ENCODE measurements at regions not wholly inside any gene's neighbourhood (a gene's known extent, or its start where the extent isn't known, plus 50 kb on each side); places are given as distances from the start of the nearest gene placed in this dataset.

DNA sequence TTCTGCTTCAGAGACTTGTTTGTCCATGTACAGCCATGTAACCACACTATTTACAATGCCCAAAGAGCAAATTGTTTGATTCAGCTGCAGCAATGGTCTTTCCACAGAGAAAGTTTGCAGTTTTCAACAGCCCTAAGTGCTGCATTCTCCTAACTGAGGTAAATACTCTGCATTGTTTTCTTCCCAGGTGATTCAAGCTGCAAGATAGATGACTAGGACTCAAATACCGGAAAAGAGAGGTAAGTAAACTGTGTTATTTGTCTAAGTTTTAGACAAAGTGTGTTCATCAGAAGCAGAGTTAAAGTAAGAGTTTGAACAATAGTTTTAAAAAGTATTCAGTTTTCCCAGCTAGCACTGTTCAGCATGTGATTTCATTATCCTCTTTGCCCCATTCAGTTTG lies 1046.7 kb upstream of the C9orf72 start:
- peaks cover 0 to 24% (median 0%) of the 10 kb centered on the region in 12 donors for H3K9me3 ChIP-seq
- H3K27me3 ChIP-seq, result no peaks in the 10 kb centered on the region
- no peak overlapping the region for H3K4me3 ChIP-seq
- DNase-seq (no peak), ATAC-seq (no peak)
- no peaks in the 10 kb centered on the region for H3K4me1 ChIP-seq
- no peak for TF ChIP-seq CTCF (IDR thresholded peaks at IDR 0.05)
- TF ChIP-seq POLR2A (IDR thresholded peaks at IDR 0.05), result no peak
- no peaks in the 10 kb centered on the region for H3K36me3 ChIP-seq
- WGBS, 4 donors, result 70 to 81% (median 75%) methylated on average over 1 of the region's 1 CpG
- H3K27ac ChIP-seq, result no peak overlapping the region
- intact Hi-C loops (cut with DNase I), result no loop called here

DNA sequence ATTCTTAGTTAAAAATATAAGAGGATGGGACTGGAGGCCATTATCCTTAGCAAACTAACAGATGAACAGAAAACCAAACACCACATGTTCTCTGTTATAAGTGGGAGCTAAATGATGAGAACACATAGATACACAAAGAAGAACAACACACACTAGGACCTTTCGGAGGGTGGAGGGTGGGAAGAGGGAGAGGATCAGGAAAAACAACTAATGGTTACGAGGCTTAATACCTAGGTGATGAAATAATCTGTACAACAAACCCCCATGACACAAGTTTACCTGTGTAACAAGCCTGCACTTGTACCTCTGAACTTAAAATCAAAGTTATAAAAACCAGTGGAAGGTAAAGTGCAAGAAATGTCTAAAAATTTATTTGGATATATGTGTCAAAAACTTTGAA lies 1047.4 kb upstream of the C9orf72 start:
- intact Hi-C loops (cut with DNase I), result no loop called here
- Histone ChIP-seq H3K9me3 (peaks cover 0 to 24% (median 0%) of the 10 kb centered on the region in 12 donors), H3K4me1 (no peaks in the 10 kb centered on the region), H3K27ac (no peak overlapping the region), H3K4me3 (no peak overlapping the region), H3K36me3 (no peaks in the 10 kb centered on the region), H3K27me3 (no peaks in the 10 kb centered on the region)
- TF ChIP-seq POLR2A (IDR thresholded peaks at IDR 0.05), result no peak
- TF ChIP-seq CTCF (IDR thresholded peaks at IDR 0.05), result no peak
- ATAC-seq (no peak), DNase-seq (no peak)
- WGBS, 4 donors, result 64 to 76% (median 68%) methylated on average over 2 of the region's 2 CpGs

GRCh38 chr9:28624771-28625170 lies 1051.5 kb upstream of the C9orf72 start:
- Histone ChIP-seq H3K9me3 (peaks cover 0 to 24% (median 0%) of the 10 kb centered on the region in 12 donors), H3K27me3 (no peaks in the 10 kb centered on the region), H3K36me3 (no peaks in the 10 kb centered on the region), H3K4me3 (no peak overlapping the region), H3K27ac (no peak overlapping the region), H3K4me1 (no peaks in the 10 kb centered on the region)
- 59 to 75% (median 64%) methylated on average over 1 of the region's 1 CpG for WGBS, 4 donors
- no peak for TF ChIP-seq POLR2A (IDR thresholded peaks at IDR 0.05)
- TF ChIP-seq CTCF (IDR thresholded peaks at IDR 0.05), result no peak
- no peak for ATAC-seq
- intact Hi-C loops (cut with DNase I), result no loop called here
- DNase-seq, result no peak

DNA sequence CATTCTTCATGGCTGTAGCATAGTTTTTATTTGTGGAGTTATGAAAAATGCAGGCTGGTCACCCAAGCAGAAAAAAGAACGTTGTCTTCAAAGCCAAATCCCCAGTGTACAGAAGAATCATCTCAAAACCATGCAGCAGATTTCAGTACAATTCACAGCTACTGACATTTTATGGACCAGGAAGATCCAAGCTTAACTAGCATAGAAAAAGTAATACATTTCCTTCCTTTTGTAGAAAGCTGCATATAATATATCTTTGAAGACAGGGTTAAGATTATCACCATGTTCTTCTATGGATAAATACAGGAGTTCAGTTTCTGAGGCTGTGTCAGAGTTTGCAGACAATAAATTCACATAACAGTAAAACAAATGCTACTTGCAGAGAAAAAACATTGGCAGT lies 1054.8 kb upstream of the C9orf72 start:
- no peaks in the 10 kb centered on the region for H3K4me1 ChIP-seq
- DNase-seq (no peak), ATAC-seq (no peak)
- peaks cover 0 to 14% (median 0%) of the 10 kb centered on the region in 12 donors for H3K9me3 ChIP-seq
- 39 to 52% (median 41%) methylated on average over 1 of the region's 1 CpG for WGBS, 4 donors
- H3K27ac ChIP-seq, result no peak overlapping the region
- no peaks in the 10 kb centered on the region for H3K36me3 ChIP-seq
- no peaks in the 10 kb centered on the region for H3K27me3 ChIP-seq
- intact Hi-C loops (cut with DNase I), result no loop called here
- no peak overlapping the region for H3K4me3 ChIP-seq
- TF ChIP-seq POLR2A (IDR thresholded peaks at IDR 0.05), result no peak
- no peak for TF ChIP-seq CTCF (IDR thresholded peaks at IDR 0.05)
